ENCODE measurements at regions not wholly inside any gene's neighbourhood (a gene's known extent, or its start where the extent isn't known, plus 50 kb on each side); places are given as distances from the start of the nearest gene placed in this dataset.

GRCh38 chr2:72010647-72011369 is 136.9 kb downstream of the CYP26B1 start:
- TF ChIP-seq TAF1 (IDR thresholded peaks at IDR 0.05; ENCODE audit: borderline replicate concordance, insufficient read depth, low read length) (no peak), FOXP2 (optimal IDR thresholded peaks at IDR 0.05; ENCODE audit: borderline replicate concordance, extremely low read depth, extremely low read length, insufficient read depth) (no peak), POLR2AphosphoS5 (IDR thresholded peaks at IDR 0.05; ENCODE audit: low read depth, low read length) (no peak), SIN3A (IDR thresholded peaks at IDR 0.05; ENCODE audit: borderline replicate concordance, insufficient read depth, low read length) (no peak)
- TF ChIP-seq, protein P1, sequence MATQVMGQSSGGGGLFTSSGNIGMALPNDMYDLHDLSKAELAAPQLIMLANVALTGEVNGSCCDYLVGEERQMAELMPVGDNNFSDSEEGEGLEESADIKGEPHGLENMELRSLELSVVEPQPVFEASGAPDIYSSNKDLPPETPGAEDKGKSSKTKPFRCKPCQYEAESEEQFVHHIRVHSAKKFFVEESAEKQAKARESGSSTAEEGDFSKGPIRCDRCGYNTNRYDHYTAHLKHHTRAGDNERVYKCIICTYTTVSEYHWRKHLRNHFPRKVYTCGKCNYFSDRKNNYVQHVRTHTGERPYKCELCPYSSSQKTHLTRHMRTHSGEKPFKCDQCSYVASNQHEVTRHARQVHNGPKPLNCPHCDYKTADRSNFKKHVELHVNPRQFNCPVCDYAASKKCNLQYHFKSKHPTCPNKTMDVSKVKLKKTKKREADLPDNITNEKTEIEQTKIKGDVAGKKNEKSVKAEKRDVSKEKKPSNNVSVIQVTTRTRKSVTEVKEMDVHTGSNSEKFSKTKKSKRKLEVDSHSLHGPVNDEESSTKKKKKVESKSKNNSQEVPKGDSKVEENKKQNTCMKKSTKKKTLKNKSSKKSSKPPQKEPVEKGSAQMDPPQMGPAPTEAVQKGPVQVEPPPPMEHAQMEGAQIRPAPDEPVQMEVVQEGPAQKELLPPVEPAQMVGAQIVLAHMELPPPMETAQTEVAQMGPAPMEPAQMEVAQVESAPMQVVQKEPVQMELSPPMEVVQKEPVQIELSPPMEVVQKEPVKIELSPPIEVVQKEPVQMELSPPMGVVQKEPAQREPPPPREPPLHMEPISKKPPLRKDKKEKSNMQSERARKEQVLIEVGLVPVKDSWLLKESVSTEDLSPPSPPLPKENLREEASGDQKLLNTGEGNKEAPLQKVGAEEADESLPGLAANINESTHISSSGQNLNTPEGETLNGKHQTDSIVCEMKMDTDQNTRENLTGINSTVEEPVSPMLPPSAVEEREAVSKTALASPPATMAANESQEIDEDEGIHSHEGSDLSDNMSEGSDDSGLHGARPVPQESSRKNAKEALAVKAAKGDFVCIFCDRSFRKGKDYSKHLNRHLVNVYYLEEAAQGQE (IDR thresholded peaks at IDR 0.05; ENCODE audit: insufficient read depth in 1 of 2, low read depth in 2 of 2, low read length in 2 of 2), result no peak
